Testis (tissue), 2 donors: ENCODE measurements at regions not wholly inside any gene's neighbourhood (a gene's known extent, or its start where the extent isn't known, plus 50 kb on each side); places are given as distances from the start of the nearest gene placed in this dataset.

Experiments used
- DNase-seq: peaks from one replicate; pipeline ENCODE4 v3.0.0-alpha.2; 2019
- H3K27ac ChIP-seq, 2 donors: fragments of 200-600 bp; sonication (generic); one replicate each; pipeline ENCODE4 v1.5.1; 2019
- H3K27me3 ChIP-seq: fragments of 200-600 bp; sonication (generic); one replicate; pipeline ENCODE4 v1.5.1; 2019
- H3K36me3 ChIP-seq: fragments of 200-600 bp; sonication (generic); one replicate; pipeline ENCODE4 v1.5.1; 2017; ENCODE audit warnings: low read depth; ENCODE audit errors: missing control alignments
- H3K4me1 ChIP-seq: fragments of 200-600 bp; sonication (generic); one replicate; pipeline ENCODE4 v1.5.1; 2019
- H3K4me3 ChIP-seq, 2 donors: fragments of 200-600 bp; sonication (generic); one replicate each; pipeline ENCODE4 v1.5.1; 2017 to 2019
- H3K9me3 ChIP-seq: fragments of 200-600 bp; sonication (generic); one replicate; pipeline ENCODE4 v1.5.1; 2017
- CTCF ChIP-seq, 3 experiments: fragments of 450-650 bp in 2 of 3; fragments of 200-600 bp in 1 of 3; sonication (generic) in 1 of 3; IDR thresholded peaks; one replicate each; pipeline ENCODE4 v1.5.1; 2016 to 2019; ENCODE audit warnings: antibody characterized with exemption in 3 of 3, mild to moderate bottlenecking in 2 of 3, moderate library complexity in 1 of 3
- POLR2A ChIP-seq: fragments of 450-650 bp; IDR thresholded peaks from one replicate; pipeline ENCODE4 v1.6.1; 2017; ENCODE audit warnings: antibody characterized with exemption, mild to moderate bottlenecking, moderate library complexity
- WGBS, 2 donors: methylation state at CpG; one replicate each; pipeline ENCODE4 v1.1.5; 2018; 5-methylcytosine and 5-hydroxymethylcytosine counted together
- intact Hi-C: fragments of 100-400 bp; cut with DNase I; formaldehyde crosslinking; loops from one replicate; pipeline ENCODE4 v1.15.1; 2023; ENCODE audit warnings: low total_unique reads

GRCh38 chr18:11339188-11339775 lies 189.9 kb upstream of the PIEZO2 start:
- no peaks in the 10 kb centered on the region for H3K27me3 ChIP-seq
- no peaks in the 10 kb centered on the region for H3K9me3 ChIP-seq
- TF ChIP-seq CTCF (IDR thresholded peaks at IDR 0.05) (no peak), POLR2A (no peak)
- H3K36me3 ChIP-seq: no peaks in the 10 kb centered on the region
- no peak overlapping the region for H3K4me3 ChIP-seq
- no peak overlapping the region for H3K27ac ChIP-seq
- DNase-seq: no peak
- H3K4me1 ChIP-seq: no peaks in the 10 kb centered on the region
- intact Hi-C loops: no loop called here

- H3K27me3 ChIP-seq: no peaks in the 10 kb centered on the region
- H3K36me3 ChIP-seq: no peaks in the 10 kb centered on the region
- H3K4me1 ChIP-seq: no peaks in the 10 kb centered on the region
- WGBS, 2 donors: 89 to 90% methylated on average over 2 to 3 of the region's 3 CpGs
- no peak overlapping the region for H3K4me3 ChIP-seq
- TF ChIP-seq POLR2A (no peak), CTCF (IDR thresholded peaks at IDR 0.05) (no peak)
- intact Hi-C loops: no loop called here
- no peak overlapping the region for H3K27ac ChIP-seq
- no peaks in the 10 kb centered on the region for H3K9me3 ChIP-seq
- no peak for DNase-seq
Measured at GRCh38 chr18:11336241-11336640, 186.9 kb upstream of the PIEZO2 start.

GRCh38 chr18:11327391-11328009 lies 178.1 kb upstream of the PIEZO2 start:
- no peaks in the 10 kb centered on the region for H3K27me3 ChIP-seq
- H3K9me3 ChIP-seq: no peaks in the 10 kb centered on the region
- no peak overlapping the region for H3K4me3 ChIP-seq
- no peaks in the 10 kb centered on the region for H3K36me3 ChIP-seq
- WGBS, 2 donors: 59 to 63% methylated on average over 4 of the region's 4 CpGs
- no peak overlapping the region for H3K27ac ChIP-seq
- no peak for DNase-seq
- no peaks in the 10 kb centered on the region for H3K4me1 ChIP-seq
- intact Hi-C loops: no loop called here
- TF ChIP-seq POLR2A: no peak
- no peak for TF ChIP-seq CTCF (IDR thresholded peaks at IDR 0.05)

GRCh38 chr18:11324956-11325882 lies 175.8 kb upstream of the PIEZO2 start:
- no peaks in the 10 kb centered on the region for H3K9me3 ChIP-seq
- no peak for TF ChIP-seq CTCF (IDR thresholded peaks at IDR 0.05)
- no peak for TF ChIP-seq POLR2A
- H3K27ac ChIP-seq: no peak overlapping the region
- H3K36me3 ChIP-seq: no peaks in the 10 kb centered on the region
- DNase-seq: no peak
- no peaks in the 10 kb centered on the region for H3K4me1 ChIP-seq
- no peak overlapping the region for H3K4me3 ChIP-seq
- WGBS, 2 donors: 68 to 69% methylated on average over 4 of the region's 4 CpGs
- intact Hi-C loops: no loop called here
- no peaks in the 10 kb centered on the region for H3K27me3 ChIP-seq
